Immature natural killer cell (primary cell): ENCODE measurements at regions not wholly inside any gene's neighbourhood (a gene's known extent, or its start where the extent isn't known, plus 50 kb on each side); places are given as distances from the start of the nearest gene placed in this dataset.
"Not testable (repeated sequence)": the region's sequence is repeated elsewhere in the genome, so short reads cannot be mapped to it uniquely, and the experiment has no call there.

ENCODE experiments used
- DNase-seq, 3 donors: peaks; one replicate each; pipeline ENCODE4 v3.0.0; 2022; ENCODE audit warnings: mixed read lengths in 1 of 3
- H3K27ac Mint-ChIP-seq, 6 donors: one replicate each; pipeline ENCODE4 v1.8.0; 2020; ENCODE audit warnings: mixed read lengths in 6 of 6, mild to moderate bottlenecking in 5 of 6, inconsistent platforms in 4 of 6, moderate library complexity in 3 of 6
- H3K27me3 Mint-ChIP-seq, 3 donors: one replicate each; pipeline ENCODE4 v1.8.0; 2020 to 2021; ENCODE audit warnings: low read depth in 3 of 3, mild to moderate bottlenecking in 3 of 3, mixed read lengths in 3 of 3, moderate library complexity in 3 of 3, inconsistent platforms in 1 of 3
- H3K36me3 Mint-ChIP-seq, 3 donors: one replicate each; pipeline ENCODE4 v1.8.0; 2020; ENCODE audit warnings: mixed read lengths in 3 of 3, inconsistent platforms in 2 of 3, mild to moderate bottlenecking in 2 of 3
- H3K4me1 Mint-ChIP-seq, 2 donors: one replicate each; pipeline ENCODE4 v1.8.0; 2020; ENCODE audit warnings: inconsistent platforms in 2 of 2, mild to moderate bottlenecking in 2 of 2, mixed read lengths in 2 of 2, moderate library complexity in 1 of 2
- H3K4me3 Mint-ChIP-seq, 5 donors: one replicate each; pipeline ENCODE4 v1.8.0; 2020; ENCODE audit warnings: mild to moderate bottlenecking in 5 of 5, mixed read lengths in 5 of 5, inconsistent platforms in 3 of 5, moderate library complexity in 3 of 5
- H3K9me3 Mint-ChIP-seq, 6 donors: one replicate each; pipeline ENCODE4 v1.8.0; 2020; ENCODE audit warnings: mild to moderate bottlenecking in 6 of 6, mixed read lengths in 6 of 6, inconsistent platforms in 4 of 6, moderate library complexity in 3 of 6

DNA sequence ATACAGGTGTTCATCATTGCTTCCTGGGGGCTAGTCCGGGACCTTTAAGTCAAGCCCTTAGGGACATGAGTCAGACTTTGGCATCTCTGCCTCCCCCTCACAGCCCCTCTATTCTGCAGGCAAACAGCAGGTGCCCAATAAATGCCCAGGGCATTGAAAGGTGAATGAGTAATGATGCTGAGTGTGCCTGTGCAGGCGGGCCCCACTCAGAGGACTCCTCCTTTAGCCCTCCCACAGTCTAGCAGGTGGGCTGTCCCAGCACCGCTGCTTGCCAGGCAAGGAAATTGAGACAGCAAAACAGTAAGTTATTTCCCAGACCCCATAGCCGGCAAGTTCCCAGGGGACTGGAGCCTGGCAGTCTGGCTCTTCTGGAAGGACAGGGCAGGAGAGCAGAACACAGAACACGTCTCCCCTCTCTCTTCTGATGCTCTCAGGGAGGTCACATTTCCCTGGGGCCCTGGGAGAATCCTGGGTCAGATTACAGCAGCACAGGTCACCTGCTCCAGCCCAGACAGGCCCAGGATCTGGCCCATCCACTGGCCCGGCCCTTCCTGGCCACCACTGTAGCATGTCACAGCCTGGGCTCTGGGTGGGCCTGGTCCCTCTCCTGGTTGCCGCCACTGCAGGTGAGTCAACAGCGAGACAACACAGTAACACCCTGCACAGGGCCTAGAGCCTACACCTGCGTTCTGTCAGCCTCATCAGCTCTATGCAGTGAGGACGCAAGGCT, 108.7 kb upstream of the MTLN start:
- not testable (repeated sequence) for H3K36me3 Mint-ChIP-seq, H3K27ac Mint-ChIP-seq, H3K27me3 Mint-ChIP-seq, DNase-seq, H3K9me3 Mint-ChIP-seq, H3K4me1 Mint-ChIP-seq, H3K4me3 Mint-ChIP-seq

DNA sequence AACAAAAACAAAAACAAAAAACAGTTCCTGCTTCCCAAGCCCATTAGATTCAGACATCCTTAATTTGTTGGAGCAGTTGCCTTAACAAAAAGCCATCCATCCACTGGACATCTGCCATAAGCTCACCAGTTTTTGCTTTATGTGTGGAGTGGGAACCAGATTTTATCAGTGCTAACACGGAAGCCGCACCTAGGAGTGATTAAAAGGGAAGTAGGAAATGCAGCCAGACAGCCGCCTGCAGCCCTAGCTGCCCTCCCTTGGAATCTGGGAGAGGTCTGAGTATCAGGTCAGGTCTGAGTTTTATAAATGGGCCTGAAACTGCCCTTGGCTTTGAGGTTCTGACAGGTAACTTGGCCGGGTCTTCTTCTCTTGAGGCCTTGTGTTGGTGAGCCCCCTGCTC, 106.6 kb upstream of the MTLN start:
- not testable (repeated sequence) for H3K27me3 Mint-ChIP-seq, H3K9me3 Mint-ChIP-seq, DNase-seq, H3K36me3 Mint-ChIP-seq, H3K4me3 Mint-ChIP-seq, H3K4me1 Mint-ChIP-seq, H3K27ac Mint-ChIP-seq

GRCh38 chr2:110317377-110317776, 105.0 kb upstream of the MTLN start:
- not testable (repeated sequence) for H3K36me3 Mint-ChIP-seq, H3K27ac Mint-ChIP-seq, H3K27me3 Mint-ChIP-seq, H3K4me1 Mint-ChIP-seq, H3K4me3 Mint-ChIP-seq, H3K9me3 Mint-ChIP-seq, DNase-seq

- not testable (repeated sequence) for H3K4me3 Mint-ChIP-seq, H3K9me3 Mint-ChIP-seq, H3K27me3 Mint-ChIP-seq, H3K27ac Mint-ChIP-seq, DNase-seq, H3K4me1 Mint-ChIP-seq, H3K36me3 Mint-ChIP-seq
These were observed 103.9 kb upstream of the MTLN start for GRCh38 chr2:110316051-110316865.

DNA sequence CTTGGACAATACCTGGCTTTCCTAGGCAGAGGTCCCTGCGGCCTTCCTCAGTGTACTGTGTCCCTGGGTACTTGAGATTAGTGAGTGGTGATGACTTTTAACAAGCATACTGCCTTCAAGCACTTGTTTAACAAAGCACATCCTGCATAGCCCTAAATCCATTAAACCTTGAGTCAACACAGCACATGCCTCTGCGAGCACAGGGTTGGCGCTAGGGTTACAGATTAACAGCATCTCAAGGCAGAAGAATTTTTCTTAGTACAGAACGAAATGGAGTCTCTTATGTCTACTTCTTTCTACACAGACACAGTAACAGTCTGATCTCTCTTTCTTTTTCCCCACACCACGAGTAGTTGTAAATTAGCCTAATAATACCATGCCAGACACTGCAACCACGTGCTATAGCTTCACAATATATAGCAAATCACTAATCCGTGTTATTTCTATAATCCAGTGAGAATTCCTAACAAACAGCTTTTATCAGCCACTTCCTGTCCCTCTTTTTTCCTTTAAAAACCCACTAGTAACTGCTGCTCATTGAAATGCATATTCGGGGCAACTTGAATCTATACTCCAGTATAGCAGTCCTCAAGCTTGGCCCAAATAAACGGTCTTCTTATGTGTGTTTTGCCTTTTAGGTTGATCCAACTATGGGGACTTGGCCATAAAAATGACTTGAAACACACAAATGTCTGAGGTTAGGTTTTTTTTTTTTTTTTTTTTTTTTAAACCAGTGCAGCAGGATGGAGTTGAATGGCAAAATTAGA, 102.9 kb upstream of the MTLN start:
- not testable (repeated sequence) for H3K27ac Mint-ChIP-seq, H3K36me3 Mint-ChIP-seq, H3K27me3 Mint-ChIP-seq, H3K4me1 Mint-ChIP-seq, DNase-seq, H3K4me3 Mint-ChIP-seq, H3K9me3 Mint-ChIP-seq

DNA sequence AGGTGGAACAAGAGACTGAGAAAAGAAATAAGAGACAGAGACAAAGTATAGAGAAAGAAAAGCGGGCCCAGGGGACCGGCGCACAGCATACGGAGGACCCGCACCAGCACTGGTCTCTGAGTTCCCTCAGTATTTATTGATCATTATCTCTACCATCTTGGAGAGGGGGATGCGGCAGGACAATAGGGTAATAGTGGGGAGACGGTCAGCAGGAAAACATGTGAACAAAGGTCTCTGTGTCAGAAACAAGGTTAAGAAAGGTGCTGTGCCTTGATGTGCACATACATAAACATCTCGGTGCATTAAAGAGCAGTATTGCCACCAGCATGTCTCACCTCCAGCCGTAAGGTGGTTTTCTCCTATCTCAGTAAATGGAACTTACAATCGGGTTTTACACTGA, 102.1 kb upstream of the MTLN start:
- not testable (repeated sequence) for DNase-seq, H3K9me3 Mint-ChIP-seq, H3K27ac Mint-ChIP-seq, H3K36me3 Mint-ChIP-seq, H3K4me1 Mint-ChIP-seq, H3K27me3 Mint-ChIP-seq, H3K4me3 Mint-ChIP-seq

GRCh38 chr2:110313032-110313431, 100.7 kb upstream of the MTLN start:
- H3K4me1 Mint-ChIP-seq, H3K36me3 Mint-ChIP-seq, H3K27me3 Mint-ChIP-seq, DNase-seq, H3K27ac Mint-ChIP-seq, H3K9me3 Mint-ChIP-seq, H3K4me3 Mint-ChIP-seq: not testable (repeated sequence)

DNA sequence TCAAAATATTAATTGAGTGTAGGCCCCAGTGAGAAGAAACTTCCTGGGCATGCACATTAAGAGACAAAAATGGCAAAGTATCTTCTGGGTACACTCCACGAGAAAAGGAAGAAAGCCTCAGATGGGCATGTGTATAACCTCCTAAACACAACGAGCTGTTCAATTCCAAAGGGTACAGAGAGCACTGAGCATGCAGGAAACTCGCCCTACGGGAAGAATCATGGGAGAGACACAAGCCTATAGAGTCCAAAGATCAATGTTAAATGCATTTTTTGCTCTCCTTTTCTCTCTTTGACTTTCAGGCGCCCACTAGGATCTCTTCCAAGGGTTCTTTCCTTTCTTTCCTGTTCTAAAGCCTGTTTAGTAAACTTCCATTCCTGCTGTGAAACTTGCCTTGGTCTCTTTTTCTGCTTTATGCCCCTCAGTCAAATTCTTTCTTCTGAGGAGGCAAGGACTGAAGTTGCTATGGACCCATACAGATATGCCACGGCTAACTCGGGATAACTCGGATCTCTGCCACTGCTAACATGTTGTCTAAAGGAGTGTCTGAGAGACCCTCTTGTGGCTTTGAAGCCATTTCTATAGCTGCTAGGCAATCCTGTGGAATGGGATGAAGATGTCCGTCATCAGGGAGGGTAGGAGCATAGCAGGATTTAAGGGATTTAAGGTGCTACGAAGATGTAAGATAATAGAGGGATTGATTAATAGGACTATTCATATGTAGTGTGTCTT, 99.5 kb upstream of the MTLN start:
- not testable (repeated sequence) for H3K36me3 Mint-ChIP-seq, DNase-seq, H3K4me1 Mint-ChIP-seq, H3K27ac Mint-ChIP-seq, H3K4me3 Mint-ChIP-seq, H3K9me3 Mint-ChIP-seq, H3K27me3 Mint-ChIP-seq

- not testable (repeated sequence) for H3K4me1 Mint-ChIP-seq, H3K27ac Mint-ChIP-seq, H3K4me3 Mint-ChIP-seq, H3K27me3 Mint-ChIP-seq, H3K36me3 Mint-ChIP-seq, DNase-seq, H3K9me3 Mint-ChIP-seq
These were observed 98.7 kb upstream of the MTLN start for GRCh38 chr2:110310988-110311475.

- not testable (repeated sequence) for H3K4me3 Mint-ChIP-seq, H3K27me3 Mint-ChIP-seq, H3K27ac Mint-ChIP-seq, H3K9me3 Mint-ChIP-seq, H3K36me3 Mint-ChIP-seq, DNase-seq, H3K4me1 Mint-ChIP-seq
These were observed 96.4 kb upstream of the MTLN start for GRCh38 chr2:110308728-110309127.

GRCh38 chr2:110292807-110293206, 80.5 kb upstream of the MTLN start:
- not testable (repeated sequence) for H3K9me3 Mint-ChIP-seq, H3K27me3 Mint-ChIP-seq, H3K27ac Mint-ChIP-seq, H3K4me1 Mint-ChIP-seq, H3K4me3 Mint-ChIP-seq, DNase-seq, H3K36me3 Mint-ChIP-seq

DNA sequence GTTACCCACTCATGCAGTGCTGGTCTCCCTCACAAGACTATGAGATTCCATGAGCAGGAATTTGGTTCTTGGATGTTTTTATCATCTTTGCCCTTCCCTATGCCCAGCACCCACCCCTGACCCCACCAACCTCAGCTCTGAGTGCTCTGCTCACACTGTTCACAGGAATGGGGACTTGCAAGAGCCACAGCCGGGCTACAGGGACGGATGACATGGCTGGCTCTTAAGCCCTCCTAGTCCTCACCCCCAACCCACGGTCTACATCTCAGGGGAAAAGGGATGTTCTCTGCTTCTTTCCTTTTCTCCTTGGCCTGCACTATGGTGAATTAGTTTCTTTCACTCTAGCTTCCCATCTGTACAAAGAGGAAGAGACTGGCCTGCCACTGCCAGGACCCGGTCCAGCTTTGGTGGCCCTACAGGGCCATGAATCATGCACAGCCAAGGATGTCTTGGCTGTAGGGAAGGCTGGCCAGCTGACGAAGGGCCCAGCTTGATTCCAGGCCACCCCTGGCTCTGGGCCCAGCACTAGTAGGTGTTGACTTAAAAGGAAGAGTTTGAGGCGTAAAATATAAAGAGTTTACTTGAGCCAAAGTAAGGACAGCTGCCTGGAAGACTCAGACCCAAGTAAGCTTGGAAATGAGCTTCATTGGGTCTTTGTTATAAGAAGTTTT, 79.7 kb upstream of the MTLN start:
- H3K4me1 Mint-ChIP-seq, H3K27ac Mint-ChIP-seq, H3K27me3 Mint-ChIP-seq, H3K4me3 Mint-ChIP-seq, H3K36me3 Mint-ChIP-seq, DNase-seq, H3K9me3 Mint-ChIP-seq: not testable (repeated sequence)

GRCh38 chr2:110287817-110288216, 75.5 kb upstream of the MTLN start:
- not testable (repeated sequence) for H3K9me3 Mint-ChIP-seq, H3K4me3 Mint-ChIP-seq, H3K27me3 Mint-ChIP-seq, H3K4me1 Mint-ChIP-seq, DNase-seq, H3K27ac Mint-ChIP-seq, H3K36me3 Mint-ChIP-seq
